H7 (cell line): ENCODE measurements at regions not wholly inside any gene's neighbourhood (a gene's known extent, or its start where the extent isn't known, plus 50 kb on each side); places are given as distances from the start of the nearest gene placed in this dataset.

Experiments
- DNase-seq: peaks from one replicate; pipeline ENCODE4 v3.0.0; 2012
- H3K27me3 ChIP-seq: 2 replicates; pipeline ENCODE4 v1.6.0; 2011; ENCODE audit warnings: mild to moderate bottlenecking, low read length; ENCODE audit not compliant: control insufficient read depth, insufficient read depth
- H3K36me3 ChIP-seq: replicated peaks from 2 replicates; pipeline ENCODE4 v1.5.1; 2011; ENCODE audit warnings: low read length; ENCODE audit not compliant: control insufficient read depth, insufficient read depth
- H3K4me3 ChIP-seq: 2 replicates; pipeline ENCODE4 v1.5.1; 2011; ENCODE audit warnings: low read depth, mild to moderate bottlenecking, control low read depth, low read length, moderate library complexity; ENCODE audit not compliant: insufficient read depth

- no peak for DNase-seq
Measured at GRCh38 chr12:107238296-107238695, 144.9 kb upstream of the CRY1 start.

GRCh38 chr12:107241411-107241810 lies 148.1 kb upstream of the CRY1 start:
- H3K4me3 ChIP-seq, result no peak overlapping the region
- no peaks in the 10 kb centered on the region for H3K27me3 ChIP-seq
- no peak for DNase-seq
- no peaks in the 10 kb centered on the region for H3K36me3 ChIP-seq

More at GRCh38 chr12:107238296-107238695, 144.9 kb upstream of the CRY1 start:
- Histone ChIP-seq H3K27me3 (no peaks in the 10 kb centered on the region), H3K4me3 (no peak overlapping the region), H3K36me3 (no peaks in the 10 kb centered on the region)

- DNase-seq, result no peak
- no peaks in the 10 kb centered on the region for H3K27me3 ChIP-seq
- no peak overlapping the region for H3K4me3 ChIP-seq
- H3K36me3 ChIP-seq, result no peaks in the 10 kb centered on the region
Measured at GRCh38 chr12:107242189-107242588, 148.8 kb upstream of the CRY1 start.

GRCh38 chr12:107243341-107243740 lies 150.0 kb upstream of the CRY1 start:
- Histone ChIP-seq H3K4me3 (no peak overlapping the region), H3K27me3 (no peaks in the 10 kb centered on the region), H3K36me3 (no peaks in the 10 kb centered on the region)
- DNase-seq, result no peak

GRCh38 chr12:107244584-107244983 lies 151.2 kb upstream of the CRY1 start:
- Histone ChIP-seq H3K4me3 (no peak overlapping the region), H3K36me3 (no peaks in the 10 kb centered on the region), H3K27me3 (no peaks in the 10 kb centered on the region)
- DNase-seq, result no peak

GRCh38 chr12:107247650-107248049 lies 154.3 kb upstream of the CRY1 start:
- Histone ChIP-seq H3K4me3 (no peak overlapping the region), H3K36me3 (no peaks in the 10 kb centered on the region), H3K27me3 (no peaks in the 10 kb centered on the region)
- DNase-seq, result no peak

GRCh38 chr12:107248187-107248586 lies 154.8 kb upstream of the CRY1 start:
- H3K27me3 ChIP-seq, result no peaks in the 10 kb centered on the region
- H3K4me3 ChIP-seq, result no peak overlapping the region
- no peaks in the 10 kb centered on the region for H3K36me3 ChIP-seq
- DNase-seq, result no peak

GRCh38 chr12:107251288-107251687 lies 157.9 kb upstream of the CRY1 start:
- no peaks in the 10 kb centered on the region for H3K36me3 ChIP-seq
- H3K27me3 ChIP-seq, result no peaks in the 10 kb centered on the region
- no peak overlapping the region for H3K4me3 ChIP-seq
- DNase-seq, result no peak

GRCh38 chr12:107253361-107253760 lies 160.0 kb upstream of the CRY1 start:
- no peaks in the 10 kb centered on the region for H3K36me3 ChIP-seq
- H3K4me3 ChIP-seq, result no peak overlapping the region
- DNase-seq, result no peak
- no peaks in the 10 kb centered on the region for H3K27me3 ChIP-seq

GRCh38 chr12:107254258-107254856 lies 161.0 kb upstream of the CRY1 start:
- Histone ChIP-seq H3K27me3 (no peaks in the 10 kb centered on the region), H3K36me3 (no peaks in the 10 kb centered on the region), H3K4me3 (no peak overlapping the region)
- DNase-seq, result no peak

- no peak for DNase-seq
- Histone ChIP-seq H3K27me3 (no peaks in the 10 kb centered on the region), H3K4me3 (no peak overlapping the region), H3K36me3 (no peaks in the 10 kb centered on the region)
Measured at GRCh38 chr12:107258780-107259179, 165.4 kb upstream of the CRY1 start.

- H3K27me3 ChIP-seq, result no peaks in the 10 kb centered on the region
- H3K36me3 ChIP-seq, result no peaks in the 10 kb centered on the region
Measured at GRCh38 chr12:107263980-107264379, 170.6 kb upstream of the CRY1 start.

GRCh38 chr12:107264667-107265066 lies 171.3 kb upstream of the CRY1 start:
- no peaks in the 10 kb centered on the region for H3K27me3 ChIP-seq
- H3K4me3 ChIP-seq, result no peak overlapping the region
- H3K36me3 ChIP-seq, result no peaks in the 10 kb centered on the region
- DNase-seq, result no peak

More at GRCh38 chr12:107263980-107264379, 170.6 kb upstream of the CRY1 start:
- no peak overlapping the region for H3K4me3 ChIP-seq
- DNase-seq, result no peak

GRCh38 chr12:107267604-107268003 lies 174.3 kb upstream of the CRY1 start:
- no peak for DNase-seq
- no peaks in the 10 kb centered on the region for H3K36me3 ChIP-seq
- H3K4me3 ChIP-seq, result no peak overlapping the region
- no peaks in the 10 kb centered on the region for H3K27me3 ChIP-seq

- Histone ChIP-seq H3K27me3 (no peaks in the 10 kb centered on the region), H3K4me3 (no peak overlapping the region), H3K36me3 (no peaks in the 10 kb centered on the region)
- DNase-seq, result no peak
Measured at GRCh38 chr12:107271523-107271922, 178.2 kb upstream of the CRY1 start.

- Histone ChIP-seq H3K27me3 (no peaks in the 10 kb centered on the region), H3K4me3 (no peak overlapping the region), H3K36me3 (no peaks in the 10 kb centered on the region)
- DNase-seq, result no peak
Measured at GRCh38 chr12:107275530-107275929, 182.2 kb upstream of the CRY1 start.
